MM.1S (cell line): ENCODE measurements at regions not wholly inside any gene's neighbourhood (a gene's known extent, or its start where the extent isn't known, plus 50 kb on each side); places are given as distances from the start of the nearest gene placed in this dataset.

Experiments used
- EZH2phosphoT487 ChIP-seq: fragments of 300-600 bp; sonication (generic); IDR thresholded peaks from 2 replicates; pipeline ENCODE4 v1.6.1; 2018; ENCODE audit warnings: antibody characterized with exemption, low read length
- TF ChIP-seq, protein P1 (sequence below): fragments of 300-600 bp; sonication (generic); IDR thresholded peaks from 2 replicates; pipeline ENCODE4 v1.5.1; 2016; ENCODE audit warnings: antibody characterized with exemption, low read length, mixed read lengths

DNA sequence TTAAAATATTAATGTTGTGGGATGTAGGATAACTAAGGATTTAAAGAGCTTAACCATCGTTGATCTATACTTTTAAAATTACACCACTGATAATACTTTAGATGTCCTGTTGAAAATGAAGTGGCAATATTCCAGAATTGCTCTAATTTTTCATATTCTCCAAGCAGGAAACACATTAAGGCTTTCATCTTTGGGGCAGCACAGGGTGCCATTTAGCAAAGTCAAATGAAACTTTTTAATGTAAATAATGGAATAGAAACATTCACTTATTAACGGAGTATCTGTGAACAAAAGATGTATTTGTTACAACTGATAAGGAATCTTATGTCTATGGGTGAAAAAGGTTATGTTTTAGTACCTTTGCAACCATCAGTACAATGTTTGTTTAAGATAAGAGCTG is 50.0 kb upstream of the MIR17HG start:
- TF ChIP-seq, protein P1, sequence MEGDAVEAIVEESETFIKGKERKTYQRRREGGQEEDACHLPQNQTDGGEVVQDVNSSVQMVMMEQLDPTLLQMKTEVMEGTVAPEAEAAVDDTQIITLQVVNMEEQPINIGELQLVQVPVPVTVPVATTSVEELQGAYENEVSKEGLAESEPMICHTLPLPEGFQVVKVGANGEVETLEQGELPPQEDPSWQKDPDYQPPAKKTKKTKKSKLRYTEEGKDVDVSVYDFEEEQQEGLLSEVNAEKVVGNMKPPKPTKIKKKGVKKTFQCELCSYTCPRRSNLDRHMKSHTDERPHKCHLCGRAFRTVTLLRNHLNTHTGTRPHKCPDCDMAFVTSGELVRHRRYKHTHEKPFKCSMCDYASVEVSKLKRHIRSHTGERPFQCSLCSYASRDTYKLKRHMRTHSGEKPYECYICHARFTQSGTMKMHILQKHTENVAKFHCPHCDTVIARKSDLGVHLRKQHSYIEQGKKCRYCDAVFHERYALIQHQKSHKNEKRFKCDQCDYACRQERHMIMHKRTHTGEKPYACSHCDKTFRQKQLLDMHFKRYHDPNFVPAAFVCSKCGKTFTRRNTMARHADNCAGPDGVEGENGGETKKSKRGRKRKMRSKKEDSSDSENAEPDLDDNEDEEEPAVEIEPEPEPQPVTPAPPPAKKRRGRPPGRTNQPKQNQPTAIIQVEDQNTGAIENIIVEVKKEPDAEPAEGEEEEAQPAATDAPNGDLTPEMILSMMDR, result no peak
- no peak for TF ChIP-seq EZH2phosphoT487
